ENCODE measurements at regions not wholly inside any gene's neighbourhood (a gene's known extent, or its start where the extent isn't known, plus 50 kb on each side); places are given as distances from the start of the nearest gene placed in this dataset.

- no peak for DNase-seq (ENCODE audit: low spot score)
Observed at GRCh38 chr11:104594228-104594958, 303.9 kb downstream of the CASP12 start.

DNA sequence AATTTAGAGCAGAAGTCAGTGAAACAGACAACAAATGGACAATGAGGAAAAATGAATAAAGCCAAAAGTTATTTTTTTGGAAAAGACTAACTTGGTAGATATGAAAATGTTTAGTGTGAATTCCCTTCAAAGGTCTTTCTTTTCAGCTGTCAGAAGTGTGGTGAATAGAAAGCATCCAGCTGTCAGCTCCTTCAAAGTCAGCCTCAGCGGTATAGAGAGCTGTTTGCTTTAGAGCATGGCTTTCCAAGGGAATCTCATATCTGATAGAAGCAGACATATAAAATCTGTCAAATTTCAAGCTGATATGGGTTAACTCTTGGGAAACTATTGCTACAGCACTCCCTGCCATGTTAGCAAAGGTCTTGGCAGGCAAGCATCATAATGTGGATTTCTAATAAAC is 309.3 kb downstream of the CASP12 start:
- DNase-seq (ENCODE audit: low spot score), result no peak

GRCh38 chr11:104588446-104588845 is 309.8 kb downstream of the CASP12 start:
- DNase-seq (ENCODE audit: low spot score), result no peak

GRCh38 chr11:104584823-104585222 is 313.4 kb downstream of the CASP12 start:
- no peak for DNase-seq (ENCODE audit: low spot score)

DNA sequence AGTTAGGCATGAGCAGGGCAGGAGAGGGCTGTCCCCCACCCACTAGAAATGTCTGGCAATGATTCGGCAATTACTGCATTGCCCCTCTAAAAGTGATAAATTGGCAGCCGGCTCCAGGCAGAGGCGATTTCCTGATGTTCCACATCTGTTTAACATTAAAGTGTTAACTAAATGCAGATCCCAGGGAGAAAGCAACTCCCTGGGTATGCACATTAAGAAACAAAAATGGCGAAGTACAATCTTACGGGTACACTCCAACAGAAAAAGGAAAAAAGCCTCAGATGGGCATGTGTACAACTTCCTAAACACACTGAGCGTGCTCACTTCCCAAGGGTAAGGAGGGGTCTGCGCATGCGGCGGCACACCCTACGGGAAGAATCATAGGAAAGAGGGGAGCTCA is 314.4 kb downstream of the CASP12 start:
- DNase-seq (ENCODE audit: low spot score), result no peak

GRCh38 chr11:104582431-104582830 is 315.8 kb downstream of the CASP12 start:
- no peak for DNase-seq (ENCODE audit: low spot score)

GRCh38 chr11:104581246-104581980 is 316.8 kb downstream of the CASP12 start:
- DNase-seq (ENCODE audit: low spot score), result no peak

DNA sequence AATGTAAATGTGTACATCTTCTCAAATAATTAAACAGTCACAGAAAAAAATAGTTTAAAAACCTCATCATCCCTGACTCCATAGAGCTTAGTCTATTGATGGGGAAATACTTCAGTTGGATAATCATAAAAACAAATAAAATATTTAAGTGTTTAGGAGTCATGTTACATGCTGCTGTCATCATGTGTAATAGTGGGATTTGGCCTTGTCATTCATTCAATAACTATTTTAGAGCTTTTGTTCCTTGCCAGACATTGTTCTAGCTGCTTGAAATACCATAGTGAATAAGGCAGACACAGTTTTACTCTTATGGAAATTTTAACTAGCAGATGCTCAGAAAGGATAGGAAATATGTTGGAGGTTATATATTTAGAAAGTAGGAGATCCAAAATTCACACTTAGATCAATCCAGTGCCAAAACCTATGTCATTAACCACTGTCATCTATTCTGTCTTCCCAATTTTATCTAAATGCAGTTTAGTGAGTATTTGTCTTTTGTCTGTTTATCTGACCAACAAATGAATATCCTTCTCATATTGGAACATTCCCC is 324.7 kb downstream of the CASP12 start:
- DNase-seq (ENCODE audit: low spot score), result no peak

DNA sequence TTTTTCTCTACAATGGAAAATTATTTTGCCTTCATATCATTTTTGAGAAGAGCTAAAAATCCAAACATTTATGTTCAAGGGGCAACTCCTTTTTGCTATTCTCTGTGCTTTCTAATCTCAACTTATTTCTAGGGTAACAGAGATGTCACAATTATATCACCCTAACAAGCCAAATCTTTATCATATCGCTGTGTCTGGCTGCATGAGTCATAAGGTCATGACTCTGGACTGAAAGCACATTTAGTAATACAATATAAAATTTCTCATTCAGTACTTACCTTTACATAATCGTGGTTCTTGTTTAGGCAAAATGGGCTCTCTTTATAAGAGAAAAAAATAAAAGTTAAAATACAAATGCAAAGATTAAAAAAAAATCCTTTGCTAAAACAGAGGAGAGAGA is 326.0 kb downstream of the CASP12 start:
- no peak for DNase-seq (ENCODE audit: low spot score)

DNA sequence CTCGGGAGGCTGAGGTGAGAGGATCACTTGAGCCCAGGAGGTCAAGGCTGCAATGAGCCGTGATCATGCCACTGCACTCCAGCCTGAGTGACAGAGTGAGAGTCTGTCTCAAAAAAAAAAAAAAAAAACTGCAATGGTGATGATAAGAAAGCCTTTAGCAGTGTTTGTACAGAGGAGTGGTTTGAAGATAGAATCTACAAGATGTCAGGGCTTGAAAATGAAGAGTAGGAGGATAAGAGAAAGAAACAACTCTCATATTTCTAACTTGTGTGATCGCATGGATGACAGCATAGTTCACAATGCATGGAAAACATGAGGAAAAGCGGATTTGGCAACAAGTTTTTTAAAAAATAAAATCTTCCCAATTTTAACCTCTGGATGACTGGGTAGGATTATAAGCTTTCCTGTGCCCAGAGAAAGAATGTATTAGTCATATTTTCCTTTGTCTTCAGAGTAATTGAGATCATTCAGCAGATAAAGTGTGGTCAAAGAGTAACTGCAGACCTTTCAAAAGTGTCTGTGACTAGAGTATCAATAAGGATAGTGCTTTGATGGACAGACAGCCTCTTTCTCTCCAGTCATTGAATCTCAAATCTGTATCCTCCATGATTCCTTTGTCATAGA is 328.1 kb downstream of the CASP12 start:
- no peak for DNase-seq (ENCODE audit: low spot score)

GRCh38 chr11:104565583-104565961 is 332.7 kb downstream of the CASP12 start:
- DNase-seq (ENCODE audit: low spot score), result no peak

DNA sequence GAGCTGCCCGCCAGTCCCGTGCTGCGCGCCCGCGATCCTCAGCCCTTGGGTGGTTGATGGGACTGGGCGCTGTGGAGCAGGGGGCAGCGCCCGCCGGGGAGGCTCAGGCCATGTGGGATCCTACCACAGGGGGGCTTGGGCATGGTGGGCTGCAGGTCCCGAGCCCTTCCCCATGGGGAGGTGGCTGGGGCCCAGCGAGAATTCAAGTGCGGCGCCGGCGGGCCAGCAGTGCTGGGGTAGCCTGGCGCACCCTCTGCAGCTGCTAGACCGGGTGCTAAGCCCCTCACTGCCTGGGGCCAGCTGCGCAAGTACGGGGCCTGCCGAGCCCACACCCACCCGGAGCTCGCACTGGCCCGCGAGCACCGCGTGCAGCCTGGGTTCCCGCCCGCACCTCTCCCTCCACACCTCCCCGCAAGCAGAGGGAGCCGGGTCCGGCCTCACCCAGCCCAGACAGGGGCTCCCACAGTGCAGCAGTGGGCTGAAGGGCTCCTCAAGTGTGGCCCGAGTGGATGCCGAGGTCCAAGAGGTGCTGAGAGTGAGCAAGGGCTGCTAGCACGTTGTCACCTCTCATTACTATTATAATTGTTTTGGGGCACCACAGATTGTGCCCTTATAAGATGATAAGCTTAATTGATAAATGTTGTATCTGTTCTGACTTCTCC is 333.2 kb downstream of the CASP12 start:
- DNase-seq (ENCODE audit: low spot score), result no peak

GRCh38 chr11:104556606-104557301 is 341.5 kb downstream of the CASP12 start:
- DNase-seq (ENCODE audit: low spot score), result no peak

DNA sequence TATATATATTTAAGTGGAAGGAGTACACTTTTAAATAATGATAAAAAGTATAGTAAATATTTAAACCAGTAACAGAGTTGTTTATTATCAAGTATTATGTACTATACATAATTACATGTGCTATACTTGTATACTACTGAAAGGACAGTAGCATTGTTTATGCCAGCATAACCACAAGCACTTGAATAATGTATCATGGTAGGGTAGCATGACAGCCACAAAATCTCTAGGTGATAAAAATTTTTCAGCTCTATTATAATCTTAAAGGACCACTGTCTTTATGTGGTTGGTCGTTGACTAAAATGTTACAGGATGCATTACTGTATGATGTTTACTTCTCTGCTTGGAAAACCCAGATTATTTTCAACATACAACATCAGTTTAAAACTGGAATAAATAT is 349.2 kb downstream of the CASP12 start:
- DNase-seq (ENCODE audit: low spot score), result no peak

DNA sequence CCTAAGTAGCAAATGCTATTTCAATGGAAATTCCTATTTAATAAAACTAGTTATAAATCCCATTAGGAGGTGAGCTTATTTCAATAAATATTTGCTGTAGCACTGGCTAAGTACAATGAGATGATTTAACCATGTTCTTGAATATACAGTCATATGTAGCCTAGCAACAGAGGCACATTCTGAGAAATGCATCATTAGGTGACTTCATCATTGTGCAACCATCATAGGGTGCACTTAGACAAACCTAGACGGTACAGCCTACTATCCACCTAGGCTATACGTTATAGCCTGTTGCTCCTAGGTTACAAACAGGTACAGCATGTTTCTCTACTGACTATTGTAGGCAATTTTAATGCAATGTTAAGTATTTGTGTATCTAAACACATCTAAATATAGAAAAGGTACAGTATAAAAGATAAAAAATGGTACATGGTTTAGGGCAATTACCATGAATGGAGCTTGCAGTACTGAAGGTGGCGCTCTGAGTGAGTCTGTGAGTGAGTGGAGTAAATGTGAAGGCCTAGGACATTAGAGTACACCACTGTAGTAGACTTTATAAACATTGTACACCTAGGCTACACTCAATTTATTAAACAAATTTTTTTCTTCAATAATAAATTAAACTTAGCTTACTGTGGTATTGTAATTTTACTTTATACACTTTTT is 350.1 kb downstream of the CASP12 start:
- DNase-seq (ENCODE audit: low spot score), result no peak

- DNase-seq (ENCODE audit: low spot score), result no peak
Observed at GRCh38 chr11:104546501-104546900, 351.8 kb downstream of the CASP12 start.

DNA sequence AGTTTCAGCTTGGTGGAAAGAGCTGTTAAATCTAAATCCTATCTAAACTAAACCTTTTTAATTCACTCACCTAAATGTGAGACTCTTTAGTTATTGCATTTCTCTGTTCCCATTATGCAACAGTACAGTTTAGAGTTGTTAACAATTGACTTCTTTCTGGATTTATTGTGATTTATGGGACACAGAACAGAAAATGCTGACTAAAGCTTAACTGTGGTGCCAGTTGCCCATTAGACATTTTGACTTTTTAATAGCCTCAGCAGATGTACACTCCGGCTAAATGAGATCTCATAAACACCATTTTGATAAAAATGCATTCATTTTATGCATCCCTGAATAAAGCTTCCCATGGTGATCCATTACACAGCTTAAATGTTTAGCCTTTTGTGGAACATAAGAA is 356.6 kb downstream of the CASP12 start:
- DNase-seq (ENCODE audit: low spot score), result no peak

- no peak for DNase-seq (ENCODE audit: low spot score)
Observed at GRCh38 chr11:104538313-104538712, 359.9 kb downstream of the CASP12 start.

GRCh38 chr11:104534278-104534677 is 364.0 kb downstream of the CASP12 start:
- no peak for DNase-seq (ENCODE audit: low spot score)

DNA sequence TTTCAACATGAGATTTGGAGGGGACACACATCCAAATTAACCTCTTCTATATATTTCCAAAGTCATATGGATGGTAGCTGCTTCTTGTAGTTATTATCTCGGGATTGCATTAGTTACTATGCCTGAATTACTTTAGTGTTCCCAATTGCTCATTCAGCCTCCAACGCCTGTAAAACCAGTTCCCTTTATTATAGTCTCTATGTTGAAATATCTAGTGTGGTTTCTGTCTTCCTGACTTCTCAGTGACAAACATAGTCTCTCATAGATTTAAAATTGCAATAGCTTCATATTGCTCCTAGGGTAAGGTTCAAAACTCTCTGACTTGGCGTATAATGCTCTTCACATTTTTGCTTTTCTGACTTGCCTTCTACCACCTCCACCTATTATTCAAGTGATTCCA is 366.4 kb downstream of the CASP12 start:
- no peak for DNase-seq (ENCODE audit: low spot score)

- no peak for DNase-seq (ENCODE audit: low spot score)
Observed at GRCh38 chr11:104531075-104531474, 367.1 kb upstream of the PDGFD start.

All from umbilical cord (tissue), 1 donor.